K562 (cell line): ENCODE measurements at regions not wholly inside any gene's neighbourhood (a gene's known extent, or its start where the extent isn't known, plus 50 kb on each side); places are given as distances from the start of the nearest gene placed in this dataset.
"Not testable (repeated sequence)": the region's sequence is repeated elsewhere in the genome, so short reads cannot be mapped to it uniquely, and the experiment has no call there.

Experiments
- HIVEP1 ChIP-seq: fragments of 250-450 bp; sonication (Bioruptor Pico); IDR thresholded peaks from 2 replicates; pipeline ENCODE4 v1.4.0; 2020; ENCODE audit warnings: mild to moderate bottlenecking
- KAT2B ChIP-seq: IDR thresholded peaks from one replicate; pipeline ENCODE4 v1.6.1; 2012; ENCODE audit warnings: low read depth, mild to moderate bottlenecking, control low read depth, inconsistent platforms, low read length, moderate library complexity
- PTRF ChIP-seq: fragments of 450-650 bp; IDR thresholded peaks from 2 replicates; pipeline ENCODE4 v1.6.1; 2016; ENCODE audit warnings: mild to moderate bottlenecking, missing genetic modification characterization, missing compliant biosample characterization
- RCOR1 ChIP-seq, 2 experiments: IDR thresholded peaks; 2 replicates each; pipeline ENCODE4 v1.6.1; 2012; ENCODE audit warnings: low read depth in 2 of 2, low read length in 2 of 2, borderline replicate concordance in 1 of 2, improper control_type of control experiment in 1 of 2
- ZNF699 ChIP-seq: fragments of 250-450 bp; sonication (Bioruptor Pico); IDR thresholded peaks from 2 replicates; pipeline ENCODE4 v1.8.0; 2021; ENCODE audit warnings: mild to moderate bottlenecking, moderate library complexity; ENCODE audit not compliant: insufficient replicate concordance

DNA sequence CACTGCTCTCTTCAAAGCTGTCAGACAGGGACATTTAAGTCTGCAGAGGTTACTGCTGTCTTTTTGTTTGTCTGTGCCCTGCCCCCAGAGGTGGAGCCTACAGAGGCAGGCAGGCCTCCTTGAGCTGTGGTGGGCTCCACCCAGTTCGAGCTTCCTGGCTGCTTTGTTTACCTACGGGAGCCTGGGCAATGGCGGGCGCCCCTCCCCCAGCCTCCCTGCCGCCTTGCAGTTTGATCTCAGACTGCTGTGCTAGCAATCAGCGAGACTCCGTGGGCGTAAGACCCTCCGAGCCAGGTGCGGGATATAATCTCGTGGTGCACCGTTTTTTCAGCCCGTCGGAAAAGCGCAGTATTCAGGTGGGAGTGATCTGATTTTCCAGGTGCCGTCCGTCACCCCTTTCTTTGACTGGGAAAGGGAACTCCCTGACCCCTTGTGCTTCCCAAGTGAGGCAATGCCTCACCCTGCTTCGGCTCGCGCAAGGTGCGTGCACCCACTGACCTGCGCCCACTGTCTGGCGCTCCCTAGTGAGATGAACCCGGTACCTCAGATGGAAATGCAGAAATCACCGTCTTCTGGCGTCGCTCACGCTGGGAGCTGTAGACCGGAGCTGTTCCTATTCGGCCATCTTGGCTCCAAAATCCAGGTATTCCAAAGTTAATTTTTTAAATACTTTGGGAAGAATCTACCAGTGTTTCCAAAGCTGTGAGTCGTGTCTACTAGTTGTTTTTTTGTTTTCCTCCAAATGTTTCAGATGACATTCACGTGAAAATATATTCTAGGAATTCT, 448.5 kb upstream of the FOXG1 start:
- not testable (repeated sequence) for TF ChIP-seq RCOR1 (IDR thresholded peaks at IDR 0.05; ENCODE audit: borderline replicate concordance in 1 of 2, low read depth in 2 of 2, low read length in 2 of 2); PTRF; KAT2B; HIVEP1 (CRISPR knock-in tag); ZNF699 (CRISPR knock-in tag)
